ENCODE measurements at regions not wholly inside any gene's neighbourhood (a gene's known extent, or its start where the extent isn't known, plus 50 kb on each side); places are given as distances from the start of the nearest gene placed in this dataset.
"Not testable (repeated sequence)": the region's sequence is repeated elsewhere in the genome, so short reads cannot be mapped to it uniquely, and the experiment has no call there.

GRCh38 chr5:100418231-100418630 is 116.9 kb upstream of the FAM174A start:
- Histone ChIP-seq H3K36me3 (no peaks in the 10 kb centered on the region), H3K27me3 (no peaks in the 10 kb centered on the region), H3K4me1 (no peaks in the 10 kb centered on the region), H3K27ac (no peak overlapping the region), H3K4me3 (no peak overlapping the region), H3K9me3 (no peaks in the 10 kb centered on the region)
- TF ChIP-seq CTCF (IDR thresholded peaks at IDR 0.05): no peak
- DNase-seq (ENCODE audit: low spot score): no peak

GRCh38 chr5:100409660-100410151 is 125.5 kb upstream of the FAM174A start:
- Histone ChIP-seq H3K9me3 (no peaks in the 10 kb centered on the region), H3K4me3 (no peak overlapping the region), H3K36me3 (no peaks in the 10 kb centered on the region), H3K27ac (no peak overlapping the region), H3K4me1 (no peaks in the 10 kb centered on the region), H3K27me3 (no peaks in the 10 kb centered on the region)
- no peak for DNase-seq (ENCODE audit: low spot score)
- TF ChIP-seq CTCF (IDR thresholded peaks at IDR 0.05): no peak

GRCh38 chr5:100407053-100407452 is 128.1 kb upstream of the FAM174A start:
- no peak overlapping the region for H3K27ac ChIP-seq
- no peaks in the 10 kb centered on the region for H3K36me3 ChIP-seq
- no peak for DNase-seq (ENCODE audit: low spot score)
- H3K27me3 ChIP-seq: no peaks in the 10 kb centered on the region
- no peak overlapping the region for H3K4me3 ChIP-seq
- no peaks in the 10 kb centered on the region for H3K4me1 ChIP-seq
- TF ChIP-seq CTCF (IDR thresholded peaks at IDR 0.05): no peak
- no peaks in the 10 kb centered on the region for H3K9me3 ChIP-seq

GRCh38 chr5:100406640-100407039 is 128.5 kb upstream of the FAM174A start:
- H3K4me3 ChIP-seq: no peak overlapping the region
- TF ChIP-seq CTCF (IDR thresholded peaks at IDR 0.05): no peak
- H3K27me3 ChIP-seq: no peaks in the 10 kb centered on the region
- no peaks in the 10 kb centered on the region for H3K36me3 ChIP-seq
- no peaks in the 10 kb centered on the region for H3K4me1 ChIP-seq
- no peak for DNase-seq (ENCODE audit: low spot score)
- H3K9me3 ChIP-seq: no peaks in the 10 kb centered on the region
- no peak overlapping the region for H3K27ac ChIP-seq

GRCh38 chr5:100402071-100402470 is 133.1 kb upstream of the FAM174A start:
- H3K27ac ChIP-seq: no peak overlapping the region
- H3K27me3 ChIP-seq: no peaks in the 10 kb centered on the region
- H3K36me3 ChIP-seq: no peaks in the 10 kb centered on the region
- no peaks in the 10 kb centered on the region for H3K9me3 ChIP-seq
- no peak overlapping the region for H3K4me3 ChIP-seq
- H3K4me1 ChIP-seq: no peaks in the 10 kb centered on the region
- no peak for DNase-seq (ENCODE audit: low spot score)
- no peak for TF ChIP-seq CTCF (IDR thresholded peaks at IDR 0.05)

GRCh38 chr5:100401149-100401548 is 134.0 kb upstream of the FAM174A start:
- no peak overlapping the region for H3K4me3 ChIP-seq
- H3K36me3 ChIP-seq: no peaks in the 10 kb centered on the region
- H3K4me1 ChIP-seq: no peaks in the 10 kb centered on the region
- no peaks in the 10 kb centered on the region for H3K27me3 ChIP-seq
- H3K9me3 ChIP-seq: no peaks in the 10 kb centered on the region
- H3K27ac ChIP-seq: no peak overlapping the region
- TF ChIP-seq CTCF (IDR thresholded peaks at IDR 0.05): no peak
- DNase-seq (ENCODE audit: low spot score): no peak

- not testable (repeated sequence) for H3K4me3 ChIP-seq; H3K9me3 ChIP-seq; H3K27me3 ChIP-seq; H3K27ac ChIP-seq; H3K36me3 ChIP-seq; H3K4me1 ChIP-seq; DNase-seq (ENCODE audit: low spot score)
These were observed 136.4 kb upstream of the FAM174A start for GRCh38 chr5:100398815-100399214.

GRCh38 chr5:100379254-100379858 is 155.8 kb upstream of the FAM174A start:
- DNase-seq (ENCODE audit: low spot score); H3K9me3 ChIP-seq; H3K36me3 ChIP-seq: not testable (repeated sequence)

More at GRCh38 chr5:100379254-100379858, 155.8 kb upstream of the FAM174A start:
- not testable (repeated sequence) for H3K4me1 ChIP-seq, H3K27ac ChIP-seq, H3K4me3 ChIP-seq, H3K27me3 ChIP-seq

All from right atrium auricular region (tissue), 2 donors.